Skin epidermis (tissue), 12 donors: ENCODE measurements at regions not wholly inside any gene's neighbourhood (a gene's known extent, or its start where the extent isn't known, plus 50 kb on each side); places are given as distances from the start of the nearest gene placed in this dataset.

ENCODE experiments used
- H3K27ac ChIP-seq, 21 experiments: fragments of 200-600 bp; sonication (generic) in 11 of 21; one replicate each; pipeline ENCODE4 v1.5.0; 2020; ENCODE audit warnings: mild to moderate bottlenecking in 3 of 21, inconsistent platforms in 2 of 21, moderate library complexity in 2 of 21
- H3K4me3 ChIP-seq, 7 experiments: fragments of 200-600 bp; sonication (generic) in 2 of 7; one replicate each; pipeline ENCODE4 v1.5.0; 2020; ENCODE audit warnings: inconsistent platforms in 2 of 7, mild to moderate bottlenecking in 2 of 7, moderate library complexity in 1 of 7

DNA sequence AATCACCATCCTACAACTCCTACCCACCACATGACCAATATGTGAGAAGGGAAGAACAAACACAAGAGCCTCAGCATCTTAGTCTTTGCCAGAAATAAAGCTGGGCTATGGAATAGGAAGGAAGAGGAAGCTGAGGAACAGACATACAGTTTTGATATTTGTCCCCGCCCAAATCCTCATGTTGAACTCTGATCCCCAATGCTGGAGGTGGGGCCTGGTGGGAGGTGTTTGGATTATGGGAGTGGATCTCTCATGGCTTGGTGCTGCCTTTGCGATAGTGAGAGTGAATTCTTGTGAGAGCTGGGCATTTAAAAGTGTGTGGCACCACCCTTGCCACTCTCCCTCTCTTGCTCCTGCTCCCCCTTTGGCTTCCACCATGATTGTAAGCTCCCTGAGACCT is 52.4 kb upstream of the NLK start:
- Histone ChIP-seq H3K4me3 (no peak overlapping the region), H3K27ac (no peak overlapping the region)

DNA sequence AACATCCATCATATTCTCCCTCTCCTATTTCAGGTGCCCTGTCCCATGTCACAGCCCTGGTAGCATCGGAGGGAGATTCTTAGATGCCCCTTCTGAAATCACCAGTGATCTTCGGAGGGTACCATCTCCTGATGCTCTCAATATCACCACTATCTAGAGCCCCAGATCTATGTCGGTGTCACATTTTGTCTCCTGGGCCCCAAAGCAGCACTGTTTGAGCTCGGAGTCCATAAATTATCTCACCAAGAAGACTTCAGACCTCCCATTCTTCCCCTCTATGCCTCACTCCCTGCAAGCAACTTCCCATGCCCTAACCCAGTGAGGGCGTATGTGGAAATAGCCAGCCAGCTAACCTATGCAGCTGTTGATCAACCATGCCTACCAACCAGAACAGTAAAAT is 51.5 kb upstream of the NLK start:
- H3K4me3 ChIP-seq = no peak overlapping the region
- no peak overlapping the region for H3K27ac ChIP-seq

DNA sequence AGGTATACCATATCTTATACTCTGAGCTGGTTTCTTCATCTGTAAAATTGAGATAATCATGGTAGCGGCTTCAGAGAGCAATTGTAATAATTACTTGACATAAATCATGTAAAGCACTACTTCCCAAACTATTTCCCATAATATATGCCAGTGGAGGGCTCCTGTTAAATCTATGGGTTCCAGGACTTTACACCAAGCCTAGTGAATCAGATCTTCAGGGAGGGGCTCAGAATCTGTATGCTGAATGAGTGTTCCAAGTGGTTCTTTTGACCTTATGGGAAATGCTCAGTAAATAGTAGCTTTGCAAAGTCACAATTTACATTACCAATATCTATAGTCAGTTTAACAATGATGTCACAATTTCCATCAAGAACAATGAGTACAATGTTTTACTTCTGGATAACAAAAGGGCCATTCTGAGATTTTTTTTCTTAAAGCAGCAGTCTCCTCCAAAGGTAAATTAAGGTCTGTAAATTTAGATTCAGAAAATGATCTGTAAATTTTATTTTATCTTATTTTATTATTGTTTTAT is 50.9 kb upstream of the NLK start:
- Histone ChIP-seq H3K4me3 (no peak overlapping the region), H3K27ac (no peak overlapping the region)
